Uterus (tissue), 2 donors: ENCODE measurements at regions not wholly inside any gene's neighbourhood (a gene's known extent, or its start where the extent isn't known, plus 50 kb on each side); places are given as distances from the start of the nearest gene placed in this dataset.

ENCODE experiments used
- CTCF ChIP-seq, 4 experiments: fragments of 200-600 bp in 2 of 4; fragments of 450-650 bp in 2 of 4; sonication (generic) in 2 of 4; IDR thresholded peaks; one replicate each; pipeline ENCODE4 v1.5.1; 2016 to 2019; ENCODE audit warnings: antibody characterized with exemption in 4 of 4, mild to moderate bottlenecking in 2 of 4, moderate library complexity in 1 of 4
- POLR2A ChIP-seq, 2 donors: fragments of 450-650 bp; IDR thresholded peaks; one replicate each; pipeline ENCODE4 v1.6.1; 2016; ENCODE audit warnings: antibody characterized with exemption in 2 of 2, mild to moderate bottlenecking in 1 of 2, moderate library complexity in 1 of 2

GRCh38 chr1:187091666-187092065, 262.9 kb downstream of the PLA2G4A start:
- TF ChIP-seq CTCF (IDR thresholded peaks at IDR 0.05), result no peak
- no peak for TF ChIP-seq POLR2A (IDR thresholded peaks at IDR 0.05)
